Gastroesophageal sphincter (tissue), 3 donors: ENCODE measurements at regions not wholly inside any gene's neighbourhood (a gene's known extent, or its start where the extent isn't known, plus 50 kb on each side); places are given as distances from the start of the nearest gene placed in this dataset.

Experiments used
- EP300 ChIP-seq: sonication (generic); formaldehyde crosslinking; IDR thresholded peaks from one replicate; pipeline ENCODE4 v1.6.1; 2017; ENCODE audit warnings: antibody characterized with exemption, mild to moderate bottlenecking
- POLR2A ChIP-seq, 2 donors: fragments of 450-650 bp; IDR thresholded peaks; one replicate each; pipeline ENCODE4 v1.6.1; 2017; ENCODE audit warnings: antibody characterized with exemption in 2 of 2, mild to moderate bottlenecking in 2 of 2, moderate library complexity in 1 of 2
- POLR2AphosphoS5 ChIP-seq: sonication (generic); formaldehyde crosslinking; IDR thresholded peaks from one replicate; pipeline ENCODE4 v1.6.1; 2017; ENCODE audit warnings: antibody characterized with exemption
- TF ChIP-seq, protein P1 (sequence below), 4 experiments: fragments of 200-600 bp in 2 of 4; fragments of 450-650 bp in 2 of 4; sonication (generic) in 1 of 4; IDR thresholded peaks; one replicate each; pipeline ENCODE4 v1.5.1; 2017 to 2019; ENCODE audit warnings: antibody characterized with exemption in 4 of 4, mild to moderate bottlenecking in 2 of 4, moderate library complexity in 2 of 4

DNA sequence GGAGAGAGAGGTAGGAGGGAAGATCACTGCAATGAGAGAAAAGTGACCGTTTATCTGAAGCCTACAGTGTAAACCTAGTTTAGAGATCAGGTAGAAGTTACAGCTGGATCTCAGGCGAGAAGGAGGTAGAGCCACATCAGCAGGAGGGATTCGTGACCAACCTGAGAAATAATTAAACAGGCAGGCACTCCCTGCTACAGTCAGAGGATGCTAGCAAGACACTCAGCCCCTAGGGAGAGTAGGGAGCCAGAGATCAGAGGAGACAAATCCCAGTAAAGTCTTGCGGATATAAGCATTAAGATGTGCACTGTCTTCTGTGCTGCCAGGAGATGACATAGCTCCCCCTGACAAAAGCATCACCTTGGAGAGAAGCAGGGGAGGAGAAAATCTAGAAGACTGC is 629.1 kb upstream of the SLC39A10 start:
- TF ChIP-seq, protein P1, sequence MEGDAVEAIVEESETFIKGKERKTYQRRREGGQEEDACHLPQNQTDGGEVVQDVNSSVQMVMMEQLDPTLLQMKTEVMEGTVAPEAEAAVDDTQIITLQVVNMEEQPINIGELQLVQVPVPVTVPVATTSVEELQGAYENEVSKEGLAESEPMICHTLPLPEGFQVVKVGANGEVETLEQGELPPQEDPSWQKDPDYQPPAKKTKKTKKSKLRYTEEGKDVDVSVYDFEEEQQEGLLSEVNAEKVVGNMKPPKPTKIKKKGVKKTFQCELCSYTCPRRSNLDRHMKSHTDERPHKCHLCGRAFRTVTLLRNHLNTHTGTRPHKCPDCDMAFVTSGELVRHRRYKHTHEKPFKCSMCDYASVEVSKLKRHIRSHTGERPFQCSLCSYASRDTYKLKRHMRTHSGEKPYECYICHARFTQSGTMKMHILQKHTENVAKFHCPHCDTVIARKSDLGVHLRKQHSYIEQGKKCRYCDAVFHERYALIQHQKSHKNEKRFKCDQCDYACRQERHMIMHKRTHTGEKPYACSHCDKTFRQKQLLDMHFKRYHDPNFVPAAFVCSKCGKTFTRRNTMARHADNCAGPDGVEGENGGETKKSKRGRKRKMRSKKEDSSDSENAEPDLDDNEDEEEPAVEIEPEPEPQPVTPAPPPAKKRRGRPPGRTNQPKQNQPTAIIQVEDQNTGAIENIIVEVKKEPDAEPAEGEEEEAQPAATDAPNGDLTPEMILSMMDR (IDR thresholded peaks at IDR 0.05), result no peak
- TF ChIP-seq POLR2A (IDR thresholded peaks at IDR 0.05), result no peak
- no peak for TF ChIP-seq POLR2AphosphoS5
- TF ChIP-seq EP300, result no peak
